ENCODE measurements at regions not wholly inside any gene's neighbourhood (a gene's known extent, or its start where the extent isn't known, plus 50 kb on each side); places are given as distances from the start of the nearest gene placed in this dataset.

DNA sequence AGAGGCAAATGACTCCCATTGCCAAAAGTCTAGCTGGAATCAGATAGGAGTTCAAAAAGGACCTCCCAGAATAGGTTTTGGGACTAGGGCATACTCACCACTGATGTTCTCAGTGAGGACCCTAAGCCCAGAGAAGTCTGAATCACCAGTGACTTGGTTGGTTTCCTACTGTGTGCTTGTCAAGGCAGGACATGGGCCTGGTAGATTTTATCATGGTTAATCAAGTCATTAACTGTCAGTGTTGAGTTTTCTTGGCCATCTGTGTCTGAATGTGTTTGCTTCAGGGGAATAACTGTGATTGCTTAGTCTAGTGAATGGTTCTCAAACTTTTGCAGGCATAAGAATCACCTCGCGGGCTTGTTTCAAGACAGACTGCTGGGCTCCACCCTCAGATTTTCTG is 99.0 kb upstream of the GDNF start:
- ChIA-PET CTCF (no interaction called here), POLR2A (interaction anchor here (0.8 to 0.9 kb wide), 3 partner anchors 13 to 362 kb away, joined by 3 read pairs; no protein-coding TSS in a partner anchor)
- no peaks in the 10 kb centered on the region for H3K9me3 Mint-ChIP-seq (ENCODE audit: unreplicated experiment)
- H3K4me3 Mint-ChIP-seq (ENCODE audit: unreplicated experiment), result no peak overlapping the region
- no peak overlapping the region for H3K27ac Mint-ChIP-seq (ENCODE audit: low read depth, unreplicated experiment)
- intact Hi-C loops (cut with micrococcal nuclease), result no loop called here
- DNase-seq (ENCODE audit: unreplicated experiment), result no peak
- no TSS peak for BruUV-seq (replicated peaks)
- H3K4me1 Mint-ChIP-seq (ENCODE audit: insufficient read depth, unreplicated experiment), result peaks cover 13% of the 10 kb centered on the region
- H3K27me3 Mint-ChIP-seq (ENCODE audit: insufficient read depth, unreplicated experiment), result no peaks in the 10 kb centered on the region
- TF ChIP-seq, protein P1, sequence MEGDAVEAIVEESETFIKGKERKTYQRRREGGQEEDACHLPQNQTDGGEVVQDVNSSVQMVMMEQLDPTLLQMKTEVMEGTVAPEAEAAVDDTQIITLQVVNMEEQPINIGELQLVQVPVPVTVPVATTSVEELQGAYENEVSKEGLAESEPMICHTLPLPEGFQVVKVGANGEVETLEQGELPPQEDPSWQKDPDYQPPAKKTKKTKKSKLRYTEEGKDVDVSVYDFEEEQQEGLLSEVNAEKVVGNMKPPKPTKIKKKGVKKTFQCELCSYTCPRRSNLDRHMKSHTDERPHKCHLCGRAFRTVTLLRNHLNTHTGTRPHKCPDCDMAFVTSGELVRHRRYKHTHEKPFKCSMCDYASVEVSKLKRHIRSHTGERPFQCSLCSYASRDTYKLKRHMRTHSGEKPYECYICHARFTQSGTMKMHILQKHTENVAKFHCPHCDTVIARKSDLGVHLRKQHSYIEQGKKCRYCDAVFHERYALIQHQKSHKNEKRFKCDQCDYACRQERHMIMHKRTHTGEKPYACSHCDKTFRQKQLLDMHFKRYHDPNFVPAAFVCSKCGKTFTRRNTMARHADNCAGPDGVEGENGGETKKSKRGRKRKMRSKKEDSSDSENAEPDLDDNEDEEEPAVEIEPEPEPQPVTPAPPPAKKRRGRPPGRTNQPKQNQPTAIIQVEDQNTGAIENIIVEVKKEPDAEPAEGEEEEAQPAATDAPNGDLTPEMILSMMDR (IDR thresholded peaks at IDR 0.05; ENCODE audit: unreplicated experiment), result no peak
- H3K36me3 Mint-ChIP-seq (ENCODE audit: insufficient read depth, unreplicated experiment), result no peaks in the 10 kb centered on the region

DNA sequence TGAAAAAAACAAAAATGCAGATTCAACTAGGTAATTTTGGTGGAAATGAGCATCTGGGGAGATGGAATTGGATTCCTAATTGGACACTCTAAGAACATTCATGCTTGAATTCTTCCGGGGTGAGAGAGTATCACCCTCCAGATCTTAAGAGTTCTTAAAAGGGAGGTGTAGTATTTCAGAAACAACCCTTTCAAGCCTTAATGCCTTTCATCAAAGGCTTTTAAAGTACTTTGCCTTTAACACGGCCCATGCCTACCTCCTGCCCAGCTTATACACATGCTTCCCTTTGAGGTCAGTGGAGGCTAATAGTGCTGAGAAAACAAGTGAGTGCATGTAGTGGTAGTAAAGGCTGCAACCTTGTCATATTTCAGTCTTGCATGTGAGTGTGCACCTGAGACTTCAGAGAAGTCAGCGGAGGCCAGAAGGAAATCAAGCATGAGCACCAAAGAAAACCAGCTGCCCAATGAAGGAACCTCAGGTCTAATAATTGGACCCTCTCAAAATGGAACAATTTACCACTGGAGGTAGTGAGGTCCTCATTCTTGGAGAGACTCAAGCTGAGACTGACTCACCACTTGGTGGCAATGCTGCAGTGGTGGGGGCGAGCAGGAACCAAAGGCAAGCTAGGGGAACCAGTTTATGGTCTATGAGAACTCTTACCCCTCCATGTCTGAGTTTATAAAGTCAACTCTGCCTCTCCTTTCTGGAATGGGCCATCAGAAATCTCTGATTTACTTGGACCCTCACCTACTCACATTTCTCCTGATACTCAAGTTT is 98.4 kb upstream of the GDNF start:
- peaks cover 13% of the 10 kb centered on the region for H3K4me1 Mint-ChIP-seq (ENCODE audit: insufficient read depth, unreplicated experiment)
- H3K27ac Mint-ChIP-seq (ENCODE audit: low read depth, unreplicated experiment), result no peak overlapping the region
- ChIA-PET CTCF (interaction anchor here (0.6 to 1.6 kb wide), 4 partner anchors 11 to 871 kb away, joined by 3 to 5 read pairs (median 4); no protein-coding TSS in a partner anchor), POLR2A (interaction anchor here (0.8 to 0.9 kb wide), 3 partner anchors 14 to 361 kb away, joined by 3 read pairs; no protein-coding TSS in a partner anchor)
- no peaks in the 10 kb centered on the region for H3K9me3 Mint-ChIP-seq (ENCODE audit: unreplicated experiment)
- BruUV-seq (replicated peaks), result no TSS peak
- TF ChIP-seq, protein P1 (IDR thresholded peaks at IDR 0.05; ENCODE audit: unreplicated experiment), result no peak
- no peaks in the 10 kb centered on the region for H3K36me3 Mint-ChIP-seq (ENCODE audit: insufficient read depth, unreplicated experiment)
- H3K27me3 Mint-ChIP-seq (ENCODE audit: insufficient read depth, unreplicated experiment), result no peaks in the 10 kb centered on the region
- no peak for DNase-seq (ENCODE audit: unreplicated experiment)
- no peak overlapping the region for H3K4me3 Mint-ChIP-seq (ENCODE audit: unreplicated experiment)
- intact Hi-C loops (cut with micrococcal nuclease), result no loop called here

DNA sequence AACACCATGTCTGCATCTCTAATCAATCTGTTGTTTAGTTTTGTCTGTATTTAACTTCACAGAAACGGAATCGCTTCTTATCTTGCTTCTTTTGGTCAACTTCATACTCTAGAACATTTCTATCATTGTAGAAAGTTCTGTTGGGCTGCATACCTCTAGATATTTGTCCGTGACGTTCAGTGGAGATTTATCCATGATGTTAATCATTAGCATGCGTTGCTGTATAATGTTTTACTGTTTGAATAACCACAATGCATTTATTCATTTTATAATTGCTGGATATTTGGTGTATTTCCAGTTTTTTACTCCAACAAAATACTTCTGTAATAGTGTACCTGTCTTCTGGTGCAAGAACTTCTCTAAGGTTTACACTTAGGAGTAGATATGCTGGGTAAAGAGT is 96.2 kb upstream of the GDNF start:
- TF ChIP-seq, protein P1 (IDR thresholded peaks at IDR 0.05; ENCODE audit: unreplicated experiment), result no peak
- POLR2A ChIA-PET, result no interaction called here
- no TSS peak for BruUV-seq (replicated peaks)
- DNase-seq (ENCODE audit: unreplicated experiment), result no peak
- Mint-ChIP-seq H3K36me3 (ENCODE audit: insufficient read depth, unreplicated experiment) (no peaks in the 10 kb centered on the region), H3K27me3 (ENCODE audit: insufficient read depth, unreplicated experiment) (no peaks in the 10 kb centered on the region), H3K27ac (ENCODE audit: low read depth, unreplicated experiment) (no peak overlapping the region), H3K4me1 (ENCODE audit: insufficient read depth, unreplicated experiment) (peaks cover 6% of the 10 kb centered on the region), H3K9me3 (ENCODE audit: unreplicated experiment) (peaks cover 9% of the 10 kb centered on the region), H3K4me3 (ENCODE audit: unreplicated experiment) (no peak overlapping the region)
- intact Hi-C loops (cut with micrococcal nuclease), result no loop called here
- CTCF ChIA-PET, result no interaction called here

DNA sequence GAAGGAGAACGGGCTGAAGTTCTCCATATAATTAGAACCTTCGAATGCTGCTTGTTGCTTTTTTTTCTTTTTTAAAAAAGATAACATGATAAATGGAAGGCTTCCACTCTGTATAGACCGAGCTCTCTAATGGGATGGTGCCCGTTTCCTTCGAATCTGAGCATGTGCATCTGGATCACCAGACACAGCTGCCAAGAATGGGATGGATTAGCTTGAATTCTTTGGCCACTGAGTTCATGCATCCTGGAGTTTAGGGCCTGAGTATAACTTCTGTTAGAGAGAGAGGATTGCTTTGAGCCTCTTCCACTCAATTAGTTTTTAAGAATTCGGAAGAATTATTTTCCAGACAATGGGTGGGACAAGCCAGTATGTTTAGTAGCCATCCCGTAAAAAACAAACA is 93.7 kb upstream of the GDNF start:
- CTCF ChIA-PET, result no interaction called here
- H3K27me3 Mint-ChIP-seq (ENCODE audit: insufficient read depth, unreplicated experiment), result no peaks in the 10 kb centered on the region
- BruUV-seq (replicated peaks), result no TSS peak
- peaks cover 9% of the 10 kb centered on the region for H3K9me3 Mint-ChIP-seq (ENCODE audit: unreplicated experiment)
- no peak for DNase-seq (ENCODE audit: unreplicated experiment)
- H3K4me1 Mint-ChIP-seq (ENCODE audit: insufficient read depth, unreplicated experiment), result no peaks in the 10 kb centered on the region
- no peak overlapping the region for H3K27ac Mint-ChIP-seq (ENCODE audit: low read depth, unreplicated experiment)
- no peaks in the 10 kb centered on the region for H3K36me3 Mint-ChIP-seq (ENCODE audit: insufficient read depth, unreplicated experiment)
- TF ChIP-seq, protein P1 (IDR thresholded peaks at IDR 0.05; ENCODE audit: unreplicated experiment), result no peak
- intact Hi-C loops (cut with micrococcal nuclease), result no loop called here
- POLR2A ChIA-PET, result no interaction called here
- no peak overlapping the region for H3K4me3 Mint-ChIP-seq (ENCODE audit: unreplicated experiment)
